Heart left ventricle (tissue), 16 donors: ENCODE measurements at regions not wholly inside any gene's neighbourhood (a gene's known extent, or its start where the extent isn't known, plus 50 kb on each side); places are given as distances from the start of the nearest gene placed in this dataset.

ENCODE experiments used
- ATAC-seq, 4 donors: fragments of 200-7000 bp; cut with Tn5 transposase; one replicate each; pipeline ENCODE4 v1.9.1; 2020 to 2022; ENCODE audit warnings: moderate library complexity in 4 of 4, mild to moderate bottlenecking in 3 of 4, moderate number of reproducible peaks in 1 of 4
- DNase-seq, 5 donors: peaks; one replicate each; pipeline ENCODE4 v3.0.0-alpha.2; 2020
- H3K27ac ChIP-seq, 12 donors: fragments of 200-600 bp; sonication (generic) in 4 of 12; one replicate each; pipeline versions ENCODE4 v1.5.0 to v1.8.0; 2016 to 2022; ENCODE audit warnings: mild to moderate bottlenecking in 2 of 12
- H3K27me3 ChIP-seq, 9 donors: fragments of 200-600 bp; sonication (generic) in 2 of 9; one replicate each; pipeline versions ENCODE4 v1.5.1 to v1.8.0; 2016 to 2022; ENCODE audit warnings: mild to moderate bottlenecking in 3 of 9
- H3K36me3 ChIP-seq, 9 donors: fragments of 200-600 bp; sonication (generic) in 2 of 9; one replicate each; pipeline versions ENCODE4 v1.5.0 to v1.8.0; 2018 to 2022; ENCODE audit warnings: mild to moderate bottlenecking in 2 of 9
- H3K4me1 ChIP-seq, 12 donors: fragments of 200-600 bp; sonication (generic) in 4 of 12; one replicate each; pipeline versions ENCODE4 v1.5.0 to v1.8.0; 2016 to 2022; ENCODE audit warnings: mild to moderate bottlenecking in 3 of 12
- H3K4me3 ChIP-seq, 12 donors: fragments of 200-600 bp; sonication (generic) in 4 of 12; one replicate each; pipeline versions ENCODE4 v1.5.0 to v1.8.0; 2017 to 2022; ENCODE audit warnings: mild to moderate bottlenecking in 9 of 12, moderate library complexity in 4 of 12
- H3K9me3 ChIP-seq, 12 donors: fragments of 200-600 bp; sonication (generic) in 4 of 12; one replicate each; pipeline versions ENCODE4 v1.5.0 to v1.8.0; 2016 to 2022; ENCODE audit warnings: mild to moderate bottlenecking in 1 of 12
- CTCF ChIP-seq, 12 donors: fragments of 200-600 bp; sonication (generic) in 4 of 12; IDR thresholded peaks; one replicate each; pipeline versions ENCODE4 v1.5.0 to v1.8.0; 2018 to 2022; ENCODE audit warnings: antibody characterized with exemption in 12 of 12, mild to moderate bottlenecking in 5 of 12
- POLR2A ChIP-seq, 2 donors: fragments of 450-650 bp; IDR thresholded peaks; one replicate each; pipeline ENCODE4 v1.6.1; 2017; ENCODE audit warnings: antibody characterized with exemption in 2 of 2, mild to moderate bottlenecking in 2 of 2, moderate library complexity in 2 of 2
- WGBS, 4 donors: extraction: QIAGEN DNeasy Blood & Tissue Kit in 2 of 4; methylation state at CpG; one replicate each; pipeline versions ENCODE4 v1.1.5 to v1.1.7; 2013 to 2018; 5-methylcytosine and 5-hydroxymethylcytosine counted together
- intact Hi-C, 10 donors: fragments of 100-400 bp; cut with DNase I; formaldehyde crosslinking; loops; one replicate each; pipeline versions ENCODE4 v1.11.1 to v1.14.2; 2022
- donor health status: ischemic (EF 13 %, LVEDD 7.1; RV severe dilation, severe dysfunction).
- donor health status: healthy with polysubstance abuse.
- donor health status: DM: no; HTN: yes; CAD: no.
- donor health status: DM: no; HTN: no; CAD: no.
- donor health status: ischemic (EF 25% LVEDD 6.9; RV normal size, moderate dysfunction).
- donor health status: ischemic (EF 25% LVEDD 5.7; RV mildly dilated, moderate dysfunction).
- donor health status: healthy.
- donor health status: DM: yes; HTN: yes; CAD: no.
- donor health status: ischemic (EF 35%, LVEDD 5.7; RV mildly dilated, moderate dysfunction).
- donor health status: nonischemic (EF 11% LVEDD 7.7; RV severe dilation, severe dysfunction).
- donor health status: DM: yes; HTN: yes; CAD: no.
- donor health status: PGD.
- donor health status: ischemic (EF 29% LVEDD 5.4; RV normal size, mild dysfunction).
- donor health status: nonischemic (EF 23%, LVEDD 6.1; RV moderate dilation, normal function).

GRCh38 chr5:67543720-67544270, 347.2 kb upstream of the CD180 start:
- no peak for TF ChIP-seq CTCF (IDR thresholded peaks at IDR 0.05)
- TF ChIP-seq POLR2A (IDR thresholded peaks at IDR 0.05): no peak
- H3K4me1 ChIP-seq: peaks cover 0 to 16% (median 3%) of the 10 kb centered on the region in 12 donors
- peak in 2 of 4 donors; percentile 52 to 66 for ATAC-seq
- H3K27ac ChIP-seq: no peak overlapping the region
- no peaks in the 10 kb centered on the region for H3K36me3 ChIP-seq
- DNase-seq: no peak
- H3K27me3 ChIP-seq: no peaks in the 10 kb centered on the region
- H3K9me3 ChIP-seq: no peaks in the 10 kb centered on the region
- H3K4me3 ChIP-seq: no peak overlapping the region
- intact Hi-C loops: loop anchor here in 1 of 10 donors (10.0 kb wide), 1 partner anchor 71 kb away; no protein-coding TSS in a partner anchor
- WGBS, 4 donors: 62 to 76% (median 68%) methylated on average over 5 of the region's 5 CpGs

- H3K27me3 ChIP-seq: no peaks in the 10 kb centered on the region
- no peaks in the 10 kb centered on the region for H3K36me3 ChIP-seq
- H3K9me3 ChIP-seq: no peaks in the 10 kb centered on the region
- DNase-seq: no peak
- H3K27ac ChIP-seq: no peak overlapping the region
- H3K4me1 ChIP-seq: peaks cover 0 to 18% (median 5%) of the 10 kb centered on the region in 12 donors
- no peak overlapping the region for H3K4me3 ChIP-seq
- no peak for ATAC-seq
- no peak for TF ChIP-seq POLR2A (IDR thresholded peaks at IDR 0.05)
- no peak for TF ChIP-seq CTCF (IDR thresholded peaks at IDR 0.05)
- 52 to 64% (median 62%) methylated on average over 3 of the region's 3 CpGs for WGBS, 4 donors
- intact Hi-C loops: loop anchor here in 1 of 10 donors (10.0 kb wide), 1 partner anchor 72 kb away; no protein-coding TSS in a partner anchor
Observed at GRCh38 chr5:67542479-67542878, 345.9 kb upstream of the CD180 start.

- Histone ChIP-seq H3K36me3 (no peaks in the 10 kb centered on the region), H3K4me1 (peaks cover 0 to 22% (median 11%) of the 10 kb centered on the region in 12 donors), H3K4me3 (no peak overlapping the region), H3K27ac (no peak overlapping the region), H3K27me3 (no peaks in the 10 kb centered on the region), H3K9me3 (no peaks in the 10 kb centered on the region)
- TF ChIP-seq POLR2A (IDR thresholded peaks at IDR 0.05) (no peak), CTCF (IDR thresholded peaks at IDR 0.05) (no peak)
- intact Hi-C loops: loop anchor here in 1 of 10 donors (10.0 kb wide), 1 partner anchor 73 kb away; no protein-coding TSS in a partner anchor
- ATAC-seq (no peak), DNase-seq (no peak)
- 80 to 97% (median 90%) methylated on average over 1 of the region's 1 CpG for WGBS, 4 donors
Observed at GRCh38 chr5:67541875-67542274, 345.3 kb upstream of the CD180 start.

GRCh38 chr5:67538855-67539506, 342.4 kb upstream of the CD180 start:
- no peak for DNase-seq
- 60 to 63% (median 62%) methylated on average over 2 of the region's 2 CpGs for WGBS, 4 donors
- Histone ChIP-seq H3K27ac (peak overlapping the region in 1 of 12 donors; percentile 82), H3K4me1 (peaks cover 0 to 26% (median 13%) of the 10 kb centered on the region in 12 donors), H3K27me3 (no peaks in the 10 kb centered on the region), H3K36me3 (no peaks in the 10 kb centered on the region), H3K9me3 (no peaks in the 10 kb centered on the region), H3K4me3 (no peak overlapping the region)
- no peak for TF ChIP-seq CTCF (IDR thresholded peaks at IDR 0.05)
- ATAC-seq: no peak
- intact Hi-C loops: no loop called here
